GM12878 (cell line): ENCODE measurements at regions not wholly inside any gene's neighbourhood (a gene's known extent, or its start where the extent isn't known, plus 50 kb on each side); places are given as distances from the start of the nearest gene placed in this dataset.

Experiments
- ATF2 ChIP-seq: IDR thresholded peaks from 2 replicates; pipeline ENCODE4 v1.6.1; 2012; ENCODE audit warnings: low read length, inconsistent platforms
- CHD4 ChIP-seq: fragments of 200-600 bp; sonication (generic); IDR thresholded peaks from 2 replicates; pipeline ENCODE4 v1.6.1; 2016; ENCODE audit warnings: mild to moderate bottlenecking
- CTCF ChIP-seq, 3 experiments: IDR thresholded peaks in 2 of 3; conservative IDR thresholded peaks in 1 of 3; 2 replicates each; pipeline ENCODE4 v1.5.1; 2011; ENCODE audit warnings: low read depth in 3 of 3, low read length in 3 of 3, mild to moderate bottlenecking in 3 of 3, control low read depth in 2 of 3, moderate library complexity in 2 of 3, inconsistent platforms in 1 of 3, mixed read lengths in 1 of 3; ENCODE audit not compliant: control insufficient read depth in 2 of 3, insufficient read depth in 1 of 3; ENCODE audit errors: extremely low read depth in 1 of 3
- SIN3A ChIP-seq: IDR thresholded peaks from 2 replicates; pipeline ENCODE4 v1.6.1; 2012; ENCODE audit warnings: low read depth, low read length, improper control_type of control experiment
- TARDBP ChIP-seq: IDR thresholded peaks from 2 replicates; pipeline ENCODE4 v1.6.1; 2016; ENCODE audit warnings: borderline replicate concordance
- TCF12 ChIP-seq: IDR thresholded peaks from 2 replicates; pipeline ENCODE4 v1.6.1; 2011; ENCODE audit warnings: low read depth, mild to moderate bottlenecking, low read length

- no peak for TF ChIP-seq SIN3A
- no peak for TF ChIP-seq ATF2
- TF ChIP-seq CTCF (IDR thresholded peaks at IDR 0.05 in 2 of 3, conservative IDR thresholded peaks at IDR 0.05 in 1 of 3; ENCODE audit: control insufficient read depth in 2 of 3, extremely low read depth in 1 of 3, insufficient read depth in 1 of 3, low read depth in 3 of 3, low read length in 3 of 3) = no peak
- no peak for TF ChIP-seq TARDBP
- no peak for TF ChIP-seq CHD4
- no peak for TF ChIP-seq TCF12
Measured at GRCh38 chr3:141419946-141420345, 51.6 kb downstream of the ZBTB38 start.
